Common myeloid progenitor, CD34-positive (primary cell): ENCODE measurements at regions not wholly inside any gene's neighbourhood (a gene's known extent, or its start where the extent isn't known, plus 50 kb on each side); places are given as distances from the start of the nearest gene placed in this dataset.

ENCODE experiments used
- CTCF ChIA-PET: fragments of 350-600 bp; sonication (Branson Sonifier 250); formaldehyde crosslinking; loops from one replicate; lab custom pipeline; 2021; ENCODE audit warnings: antibody characterized with exemption; lab: Charles Lee
- POLR2A ChIA-PET: fragments of 350-600 bp; sonication (Branson Sonifier 250); formaldehyde crosslinking; loops from one replicate; lab custom pipeline; 2021; ENCODE audit warnings: antibody characterized with exemption; lab: Charles Lee
- DNase-seq, 3 donors: peaks; one replicate each; pipeline versions ENCODE4 v3.0.0 to v3.0.0-alpha.2; 2013
- H3K27ac ChIP-seq, 2 experiments: 1 replicate in 1 of 2; 2 replicates in 1 of 2; pipeline ENCODE4 v1.7.0; 2013; ENCODE audit warnings: inconsistent platforms in 2 of 2, low read length in 2 of 2, mild to moderate bottlenecking in 2 of 2, low read depth in 1 of 2, moderate library complexity in 1 of 2; ENCODE audit not compliant: severe bottlenecking in 2 of 2, insufficient read depth in 1 of 2, poor library complexity in 1 of 2
- H3K27me3 ChIP-seq, 5 experiments: replicated peaks in 2 of 5; 1 replicate in 3 of 5; 2 replicates in 2 of 5; pipeline versions ENCODE4 v1.6.1 to v1.7.0; 2013; ENCODE audit warnings: low read length in 4 of 5, mild to moderate bottlenecking in 2 of 5, moderate library complexity in 2 of 5, inconsistent platforms in 1 of 5; ENCODE audit not compliant: insufficient read depth in 5 of 5, control insufficient read depth in 4 of 5
- H3K36me3 ChIP-seq, 4 experiments: 1 replicate in 2 of 4; 2 replicates in 2 of 4; pipeline versions ENCODE4 v1.6.1 to v1.7.0; 2013; ENCODE audit warnings: low read length in 3 of 4, control low read depth in 1 of 4, mild to moderate bottlenecking in 1 of 4; ENCODE audit not compliant: control insufficient read depth in 4 of 4, insufficient read depth in 4 of 4
- H3K4me1 ChIP-seq, 4 experiments: 1 replicate in 3 of 4; 2 replicates in 1 of 4; pipeline versions ENCODE4 v1.6.1 to v1.7.1; 2013; ENCODE audit warnings: low read length in 3 of 4, mild to moderate bottlenecking in 3 of 4, control low read depth in 1 of 4, inconsistent platforms in 1 of 4, moderate library complexity in 1 of 4; ENCODE audit not compliant: control insufficient read depth in 4 of 4, insufficient read depth in 4 of 4; ENCODE audit errors: control extremely low read depth in 1 of 4
- H3K4me3 ChIP-seq, 7 experiments: 1 replicate in 4 of 7; 2 replicates in 3 of 7; pipeline versions ENCODE4 v1.5.1 to v1.7.0; 2013; ENCODE audit warnings: mild to moderate bottlenecking in 7 of 7, low read length in 6 of 7, moderate library complexity in 6 of 7, inconsistent platforms in 2 of 7, low read depth in 2 of 7, control low read depth in 1 of 7; ENCODE audit not compliant: insufficient read depth in 4 of 7, control insufficient read depth in 1 of 7; ENCODE audit errors: extremely low read depth in 1 of 7
- H3K9me3 ChIP-seq, 5 experiments: 1 replicate in 4 of 5; 2 replicates in 1 of 5; pipeline versions ENCODE4 v1.6.1 to v1.7.1; 2013; ENCODE audit warnings: low read length in 4 of 5, mild to moderate bottlenecking in 2 of 5, inconsistent platforms in 1 of 5, low read depth in 1 of 5, moderate library complexity in 1 of 5; ENCODE audit not compliant: control insufficient read depth in 4 of 5, insufficient read depth in 2 of 5; ENCODE audit errors: control extremely low read depth in 1 of 5
- WGBS: methylation state at CpG from one replicate; pipeline ENCODE4 v1.1.5; 2013; ENCODE audit not compliant: insufficient coverage; 5-methylcytosine and 5-hydroxymethylcytosine counted together

GRCh38 chr14:100668352-100668751 is 58.3 kb upstream of the DLK1 start:
- Histone ChIP-seq H3K27ac (no peak overlapping the region), H3K27me3 (no peaks in the 10 kb centered on the region), H3K9me3 (no peaks in the 10 kb centered on the region), H3K4me1 (peaks cover 0 to 48% (median 42%) of the 10 kb centered on the region in 4 experiments), H3K36me3 (no peaks in the 10 kb centered on the region), H3K4me3 (peak overlapping the region in 2 of 7 experiments; percentile 34 to 35)
- 96% methylated on average over 6 of the region's 6 CpGs for WGBS
- POLR2A ChIA-PET, result no interaction called here
- no peak for DNase-seq
- CTCF ChIA-PET, result interaction anchor here (1.8 kb wide), 1 partner anchor 10 kb away, joined by 5 read pairs; no protein-coding TSS in a partner anchor

DNA sequence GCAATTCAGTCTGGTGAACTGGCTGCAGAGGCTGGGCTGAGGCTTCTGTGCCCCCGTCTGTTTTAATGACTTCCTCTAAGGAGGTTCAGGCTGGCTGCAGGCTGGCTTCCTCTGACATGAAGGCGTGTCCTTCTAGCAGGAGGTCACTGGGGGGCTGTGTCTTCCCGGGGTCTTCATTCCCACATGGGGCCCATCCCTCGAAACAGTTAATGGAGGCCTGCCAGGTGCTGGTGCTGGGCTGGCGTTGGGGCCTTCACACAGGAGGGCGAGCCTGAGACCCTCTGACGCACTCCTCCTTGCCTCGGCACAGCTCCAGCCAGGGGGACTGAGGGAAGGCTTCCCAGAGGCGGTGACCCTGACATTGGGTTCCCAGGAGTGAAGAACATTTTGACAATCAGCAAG is 57.7 kb upstream of the DLK1 start:
- H3K4me1 ChIP-seq, result peaks cover 3 to 47% (median 46%) of the 10 kb centered on the region in 4 experiments
- peak overlapping the region in 1 of 7 experiments; percentile 34 for H3K4me3 ChIP-seq
- peak in 2 of 3 donors; percentile 66 to 73 for DNase-seq
- no peaks in the 10 kb centered on the region for H3K27me3 ChIP-seq
- POLR2A ChIA-PET, result no interaction called here
- WGBS, result 45% methylated on average over 8 of the region's 9 CpGs
- H3K36me3 ChIP-seq, result no peaks in the 10 kb centered on the region
- CTCF ChIA-PET, result interaction anchor here (1.8 kb wide), 1 partner anchor 11 kb away, joined by 5 read pairs; no protein-coding TSS in a partner anchor
- no peaks in the 10 kb centered on the region for H3K9me3 ChIP-seq
- H3K27ac ChIP-seq, result no peak overlapping the region

GRCh38 chr14:100669468-100669867 is 57.2 kb upstream of the DLK1 start:
- Histone ChIP-seq H3K27me3 (no peaks in the 10 kb centered on the region), H3K4me3 (no peak overlapping the region), H3K36me3 (no peaks in the 10 kb centered on the region), H3K4me1 (peaks cover 3 to 50% (median 46%) of the 10 kb centered on the region in 4 experiments), H3K9me3 (no peaks in the 10 kb centered on the region), H3K27ac (no peak overlapping the region)
- WGBS, result 62% methylated on average over 13 of the region's 13 CpGs
- DNase-seq, result peak in 1 of 3 donors; percentile 34
- CTCF ChIA-PET, result interaction anchor here (1.8 kb wide), 1 partner anchor 11 kb away, joined by 5 read pairs; no protein-coding TSS in a partner anchor
- POLR2A ChIA-PET, result no interaction called here

DNA sequence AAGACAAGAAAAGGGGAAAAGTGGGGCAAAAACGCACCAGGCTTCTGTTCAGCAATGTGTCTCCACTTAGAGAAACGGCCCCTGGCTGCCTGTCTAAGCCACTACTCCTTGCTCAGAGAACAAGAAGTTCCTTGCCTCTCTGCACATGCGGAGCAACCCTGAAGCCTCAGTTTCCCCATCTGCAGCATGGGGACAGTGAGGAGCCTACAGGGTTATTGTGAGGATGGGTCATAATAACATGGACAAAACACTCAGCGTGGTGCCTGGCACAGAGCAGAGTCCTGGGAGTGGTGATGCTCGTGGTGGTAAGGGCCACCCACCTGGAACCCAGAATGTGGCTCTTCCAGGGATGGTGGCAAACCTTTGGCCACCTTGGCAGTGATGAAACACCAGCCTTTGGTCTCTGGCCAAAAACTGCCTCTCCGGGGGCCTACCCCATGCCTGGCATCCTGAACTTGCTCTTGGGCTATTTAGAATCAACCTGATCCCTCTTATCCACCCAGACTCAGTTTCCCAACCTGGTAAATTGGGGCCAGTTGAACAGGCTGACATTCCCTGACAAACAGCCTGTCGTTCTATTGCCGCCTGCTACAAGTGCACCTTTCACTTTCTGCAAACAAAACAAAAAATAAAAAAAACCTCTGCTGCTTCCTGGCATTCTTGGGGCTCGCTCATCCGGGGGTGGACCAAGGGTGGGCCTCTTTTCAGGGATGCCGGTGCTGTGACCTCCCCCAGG is 56.5 kb upstream of the DLK1 start:
- Histone ChIP-seq H3K4me1 (peaks cover 3 to 57% (median 50%) of the 10 kb centered on the region in 4 experiments), H3K27ac (no peak overlapping the region), H3K36me3 (no peaks in the 10 kb centered on the region), H3K27me3 (no peaks in the 10 kb centered on the region), H3K4me3 (peak overlapping the region in 2 of 7 experiments; percentile 28 to 58), H3K9me3 (no peaks in the 10 kb centered on the region)
- WGBS, result 36% methylated on average over 11 of the region's 11 CpGs
- ChIA-PET POLR2A (no interaction called here), CTCF (interaction anchor here (1.0 to 4.5 kb wide), 3 partner anchors 7 to 12 kb away, joined by 3 to 20 read pairs (median 5); no protein-coding TSS in a partner anchor)
- DNase-seq, result no peak

DNA sequence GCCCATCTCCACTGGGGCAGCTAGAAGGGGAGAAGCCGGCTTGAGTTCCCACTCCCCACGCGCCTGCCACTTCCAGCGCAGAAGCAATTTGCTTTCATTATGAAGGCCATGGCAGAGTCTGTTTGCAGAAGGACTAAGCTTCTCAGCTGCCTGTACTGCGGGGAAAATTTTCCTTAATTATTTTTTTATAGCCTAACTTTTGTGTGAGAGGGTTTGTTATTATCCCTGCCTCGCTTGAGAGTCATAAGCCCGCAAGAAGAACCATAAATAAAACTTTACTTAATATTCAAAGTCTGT is 56.0 kb upstream of the DLK1 start:
- 24% methylated on average over 4 of the region's 7 CpGs for WGBS
- Histone ChIP-seq H3K27ac (no peak overlapping the region), H3K27me3 (no peaks in the 10 kb centered on the region), H3K4me1 (peaks cover 3 to 60% (median 53%) of the 10 kb centered on the region in 4 experiments), H3K4me3 (peak overlapping the region in 2 of 7 experiments; percentile 28 to 58), H3K9me3 (no peaks in the 10 kb centered on the region), H3K36me3 (no peaks in the 10 kb centered on the region)
- CTCF ChIA-PET, result interaction anchor here (1.0 to 4.5 kb wide), 2 partner anchors 8 to 13 kb away, joined by 3 to 20 read pairs; no protein-coding TSS in a partner anchor
- peak in 1 of 3 donors; percentile 36 for DNase-seq
- POLR2A ChIA-PET, result no interaction called here

- H3K4me1 ChIP-seq, result peaks cover 3 to 68% (median 60%) of the 10 kb centered on the region in 4 experiments
Observed at GRCh38 chr14:100671386-100671901, 55.2 kb upstream of the DLK1 start.

DNA sequence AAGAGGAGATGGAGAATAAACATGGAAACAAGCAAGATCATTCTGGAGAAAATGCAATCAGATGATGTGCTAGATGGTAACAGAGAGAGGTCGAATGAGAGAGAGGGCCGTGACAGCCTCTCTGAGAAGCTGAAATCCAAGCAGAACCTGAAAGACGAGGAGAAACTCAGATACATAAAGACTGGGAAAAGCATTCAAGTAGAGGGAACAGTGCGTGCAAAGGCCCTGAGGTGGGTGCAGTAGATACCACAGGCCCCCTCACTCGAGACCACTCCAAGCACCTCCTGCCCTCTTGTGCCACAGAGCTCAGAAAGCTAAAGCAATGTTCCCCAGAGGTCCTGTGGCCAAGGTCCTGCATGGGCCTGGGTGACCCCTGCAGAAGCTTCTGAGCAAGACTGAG is 54.8 kb upstream of the DLK1 start:
- ChIA-PET POLR2A (no interaction called here), CTCF (interaction anchor here (1.1 to 4.5 kb wide), 6 partner anchors 9 to 287 kb away, joined by 3 to 20 read pairs (median 4); no protein-coding TSS in a partner anchor)
- no peaks in the 10 kb centered on the region for H3K27me3 ChIP-seq
- H3K27ac ChIP-seq, result no peak overlapping the region
- H3K9me3 ChIP-seq, result no peaks in the 10 kb centered on the region
- 98% methylated on average over 5 of the region's 5 CpGs for WGBS
- no peaks in the 10 kb centered on the region for H3K36me3 ChIP-seq
- peaks cover 3 to 72% (median 63%) of the 10 kb centered on the region in 4 experiments for H3K4me1 ChIP-seq
- no peak for DNase-seq
- no peak overlapping the region for H3K4me3 ChIP-seq

More at GRCh38 chr14:100671386-100671901, 55.2 kb upstream of the DLK1 start:
- H3K9me3 ChIP-seq, result no peaks in the 10 kb centered on the region
- H3K4me3 ChIP-seq, result no peak overlapping the region
- H3K27me3 ChIP-seq, result no peaks in the 10 kb centered on the region
- H3K27ac ChIP-seq, result no peak overlapping the region
- WGBS, result 86% methylated on average over 6 of the region's 6 CpGs
- DNase-seq, result no peak
- CTCF ChIA-PET, result interaction anchor here (1.0 to 4.5 kb wide), 4 partner anchors 9 to 16 kb away, joined by 3 to 20 read pairs (median 4); no protein-coding TSS in a partner anchor
- POLR2A ChIA-PET, result no interaction called here
- no peaks in the 10 kb centered on the region for H3K36me3 ChIP-seq
